A673 (cell line): ENCODE measurements at regions not wholly inside any gene's neighbourhood (a gene's known extent, or its start where the extent isn't known, plus 50 kb on each side); places are given as distances from the start of the nearest gene placed in this dataset.

ENCODE experiments used
- EZH2 ChIP-seq: fragments of 200-600 bp; sonication (generic); IDR thresholded peaks from 2 replicates; pipeline ENCODE4 v1.6.1; 2017; ENCODE audit warnings: borderline replicate concordance, low read depth, mild to moderate bottlenecking, mixed read lengths, antibody characterized with exemption, low read length; ENCODE audit not compliant: poor library complexity, severe bottlenecking
- TF ChIP-seq, protein P1 (sequence below): fragments of 300-800, 200-600 bp; sonication (generic); conservative IDR thresholded peaks from 2 replicates; pipeline ENCODE4 v1.5.1; 2017; ENCODE audit warnings: low read depth, mild to moderate bottlenecking, antibody characterized with exemption, low read length, moderate library complexity, mixed read lengths

- TF ChIP-seq, protein P1, sequence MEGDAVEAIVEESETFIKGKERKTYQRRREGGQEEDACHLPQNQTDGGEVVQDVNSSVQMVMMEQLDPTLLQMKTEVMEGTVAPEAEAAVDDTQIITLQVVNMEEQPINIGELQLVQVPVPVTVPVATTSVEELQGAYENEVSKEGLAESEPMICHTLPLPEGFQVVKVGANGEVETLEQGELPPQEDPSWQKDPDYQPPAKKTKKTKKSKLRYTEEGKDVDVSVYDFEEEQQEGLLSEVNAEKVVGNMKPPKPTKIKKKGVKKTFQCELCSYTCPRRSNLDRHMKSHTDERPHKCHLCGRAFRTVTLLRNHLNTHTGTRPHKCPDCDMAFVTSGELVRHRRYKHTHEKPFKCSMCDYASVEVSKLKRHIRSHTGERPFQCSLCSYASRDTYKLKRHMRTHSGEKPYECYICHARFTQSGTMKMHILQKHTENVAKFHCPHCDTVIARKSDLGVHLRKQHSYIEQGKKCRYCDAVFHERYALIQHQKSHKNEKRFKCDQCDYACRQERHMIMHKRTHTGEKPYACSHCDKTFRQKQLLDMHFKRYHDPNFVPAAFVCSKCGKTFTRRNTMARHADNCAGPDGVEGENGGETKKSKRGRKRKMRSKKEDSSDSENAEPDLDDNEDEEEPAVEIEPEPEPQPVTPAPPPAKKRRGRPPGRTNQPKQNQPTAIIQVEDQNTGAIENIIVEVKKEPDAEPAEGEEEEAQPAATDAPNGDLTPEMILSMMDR, result no peak
- no peak for TF ChIP-seq EZH2
Measured at GRCh38 chr6:4584801-4585200, 191.4 kb upstream of the CDYL start.
